HL-60 (cell line): ENCODE measurements at regions not wholly inside any gene's neighbourhood (a gene's known extent, or its start where the extent isn't known, plus 50 kb on each side); places are given as distances from the start of the nearest gene placed in this dataset.

Experiments used
- DNase-seq, 2 experiments: peaks; one replicate each; pipeline ENCODE4 v3.0.0-alpha.2; 2010 to 2020; ENCODE audit warnings: low read depth in 1 of 2, low spot score in 1 of 2
- H3K27ac ChIP-seq: fragments of 250-450 bp; sonication (Bioruptor Pico); replicated peaks from 2 replicates; pipeline ENCODE4 v1.5.1; 2020; ENCODE audit warnings: mild to moderate bottlenecking, moderate library complexity
- H3K27me3 ChIP-seq: fragments of 250-450 bp; sonication (Bioruptor Pico); 2 replicates; pipeline ENCODE4 v1.5.1; 2021; ENCODE audit warnings: mild to moderate bottlenecking, moderate library complexity; ENCODE audit not compliant: insufficient read depth, poor library complexity, severe bottlenecking
- H3K4me3 ChIP-seq: replicated peaks from 2 replicates; pipeline ENCODE4 v1.5.1; 2011; ENCODE audit warnings: mild to moderate bottlenecking, control low read depth, low read length; ENCODE audit not compliant: insufficient read depth
- GABPA ChIP-seq: IDR thresholded peaks from 2 replicates; pipeline ENCODE4 v1.6.1; 2012; ENCODE audit warnings: low read depth
- POLR2AphosphoS5 ChIP-seq: IDR thresholded peaks from 2 replicates; pipeline ENCODE4 v1.6.1; 2012; ENCODE audit warnings: low read depth
- SPI1 ChIP-seq: IDR thresholded peaks from 2 replicates; pipeline ENCODE4 v1.6.1; 2012; ENCODE audit warnings: low read depth, mild to moderate bottlenecking, borderline replicate concordance
- TF ChIP-seq, protein P1 (sequence below): IDR thresholded peaks from 2 replicates; pipeline ENCODE4 v1.6.1; 2012; ENCODE audit warnings: low read depth; ENCODE audit not compliant: insufficient replicate concordance
- TF ChIP-seq, protein P2 (sequence below): IDR thresholded peaks from one replicate; pipeline ENCODE4 v1.5.1; 2011; ENCODE audit warnings: low read length, control low read depth, inconsistent platforms; ENCODE audit not compliant: insufficient read depth

DNA sequence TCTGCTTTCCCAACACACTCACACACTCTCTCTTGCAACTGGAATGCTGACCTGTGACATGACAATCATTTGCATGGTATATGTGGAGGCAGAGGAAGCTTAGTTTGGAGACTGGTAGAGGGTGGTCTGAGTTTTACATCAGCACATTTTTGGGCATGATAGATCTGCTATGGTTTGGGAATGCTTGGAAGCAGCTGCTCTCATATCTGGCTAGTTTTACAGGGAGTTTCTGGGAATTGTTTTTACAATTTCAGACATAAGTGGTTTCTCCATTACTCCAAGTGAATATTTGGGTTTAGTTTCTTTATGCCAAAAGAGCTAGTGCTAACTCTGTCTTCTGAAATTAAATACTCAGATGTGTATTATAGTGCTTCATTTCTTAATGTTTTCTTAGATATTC, 977.6 kb downstream of the SUCLG1 start:
- DNase-seq, result no peak

DNA sequence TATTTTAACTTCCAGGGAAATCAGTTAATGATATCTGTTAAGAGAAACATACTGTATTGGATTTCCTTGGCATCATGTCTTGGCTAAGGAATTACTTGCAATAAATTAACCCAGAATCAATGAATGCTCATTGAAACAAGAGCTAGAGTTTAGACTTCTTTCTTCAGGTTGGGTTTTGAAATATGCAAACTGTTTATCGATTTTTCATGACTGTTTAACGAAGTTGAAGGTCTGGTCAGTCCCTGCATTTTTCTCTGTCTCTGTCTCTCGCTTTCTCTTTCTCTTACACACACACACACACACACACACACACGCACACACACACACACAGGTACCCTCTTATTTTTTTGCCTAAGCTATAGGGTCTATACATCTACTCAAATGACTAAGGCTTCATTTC, 981.0 kb downstream of the SUCLG1 start:
- H3K4me3 ChIP-seq, result no peak overlapping the region
- no peak overlapping the region for H3K27ac ChIP-seq
- DNase-seq, result no peak
- TF ChIP-seq, protein P1, sequence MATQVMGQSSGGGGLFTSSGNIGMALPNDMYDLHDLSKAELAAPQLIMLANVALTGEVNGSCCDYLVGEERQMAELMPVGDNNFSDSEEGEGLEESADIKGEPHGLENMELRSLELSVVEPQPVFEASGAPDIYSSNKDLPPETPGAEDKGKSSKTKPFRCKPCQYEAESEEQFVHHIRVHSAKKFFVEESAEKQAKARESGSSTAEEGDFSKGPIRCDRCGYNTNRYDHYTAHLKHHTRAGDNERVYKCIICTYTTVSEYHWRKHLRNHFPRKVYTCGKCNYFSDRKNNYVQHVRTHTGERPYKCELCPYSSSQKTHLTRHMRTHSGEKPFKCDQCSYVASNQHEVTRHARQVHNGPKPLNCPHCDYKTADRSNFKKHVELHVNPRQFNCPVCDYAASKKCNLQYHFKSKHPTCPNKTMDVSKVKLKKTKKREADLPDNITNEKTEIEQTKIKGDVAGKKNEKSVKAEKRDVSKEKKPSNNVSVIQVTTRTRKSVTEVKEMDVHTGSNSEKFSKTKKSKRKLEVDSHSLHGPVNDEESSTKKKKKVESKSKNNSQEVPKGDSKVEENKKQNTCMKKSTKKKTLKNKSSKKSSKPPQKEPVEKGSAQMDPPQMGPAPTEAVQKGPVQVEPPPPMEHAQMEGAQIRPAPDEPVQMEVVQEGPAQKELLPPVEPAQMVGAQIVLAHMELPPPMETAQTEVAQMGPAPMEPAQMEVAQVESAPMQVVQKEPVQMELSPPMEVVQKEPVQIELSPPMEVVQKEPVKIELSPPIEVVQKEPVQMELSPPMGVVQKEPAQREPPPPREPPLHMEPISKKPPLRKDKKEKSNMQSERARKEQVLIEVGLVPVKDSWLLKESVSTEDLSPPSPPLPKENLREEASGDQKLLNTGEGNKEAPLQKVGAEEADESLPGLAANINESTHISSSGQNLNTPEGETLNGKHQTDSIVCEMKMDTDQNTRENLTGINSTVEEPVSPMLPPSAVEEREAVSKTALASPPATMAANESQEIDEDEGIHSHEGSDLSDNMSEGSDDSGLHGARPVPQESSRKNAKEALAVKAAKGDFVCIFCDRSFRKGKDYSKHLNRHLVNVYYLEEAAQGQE, result no peak
- TF ChIP-seq, protein P2, sequence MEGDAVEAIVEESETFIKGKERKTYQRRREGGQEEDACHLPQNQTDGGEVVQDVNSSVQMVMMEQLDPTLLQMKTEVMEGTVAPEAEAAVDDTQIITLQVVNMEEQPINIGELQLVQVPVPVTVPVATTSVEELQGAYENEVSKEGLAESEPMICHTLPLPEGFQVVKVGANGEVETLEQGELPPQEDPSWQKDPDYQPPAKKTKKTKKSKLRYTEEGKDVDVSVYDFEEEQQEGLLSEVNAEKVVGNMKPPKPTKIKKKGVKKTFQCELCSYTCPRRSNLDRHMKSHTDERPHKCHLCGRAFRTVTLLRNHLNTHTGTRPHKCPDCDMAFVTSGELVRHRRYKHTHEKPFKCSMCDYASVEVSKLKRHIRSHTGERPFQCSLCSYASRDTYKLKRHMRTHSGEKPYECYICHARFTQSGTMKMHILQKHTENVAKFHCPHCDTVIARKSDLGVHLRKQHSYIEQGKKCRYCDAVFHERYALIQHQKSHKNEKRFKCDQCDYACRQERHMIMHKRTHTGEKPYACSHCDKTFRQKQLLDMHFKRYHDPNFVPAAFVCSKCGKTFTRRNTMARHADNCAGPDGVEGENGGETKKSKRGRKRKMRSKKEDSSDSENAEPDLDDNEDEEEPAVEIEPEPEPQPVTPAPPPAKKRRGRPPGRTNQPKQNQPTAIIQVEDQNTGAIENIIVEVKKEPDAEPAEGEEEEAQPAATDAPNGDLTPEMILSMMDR, result no peak
- TF ChIP-seq GABPA (no peak), SPI1 (no peak), POLR2AphosphoS5 (no peak)
- H3K27me3 ChIP-seq, result no peaks in the 10 kb centered on the region

More for the DNA sequence above, 977.6 kb downstream of the SUCLG1 start:
- Histone ChIP-seq H3K27ac (no peak overlapping the region), H3K4me3 (no peak overlapping the region), H3K27me3 (no peaks in the 10 kb centered on the region)
- TF ChIP-seq GABPA (no peak), SPI1 (no peak), POLR2AphosphoS5 (no peak)
- TF ChIP-seq, protein P2, result no peak
- TF ChIP-seq, protein P1, result no peak

DNA sequence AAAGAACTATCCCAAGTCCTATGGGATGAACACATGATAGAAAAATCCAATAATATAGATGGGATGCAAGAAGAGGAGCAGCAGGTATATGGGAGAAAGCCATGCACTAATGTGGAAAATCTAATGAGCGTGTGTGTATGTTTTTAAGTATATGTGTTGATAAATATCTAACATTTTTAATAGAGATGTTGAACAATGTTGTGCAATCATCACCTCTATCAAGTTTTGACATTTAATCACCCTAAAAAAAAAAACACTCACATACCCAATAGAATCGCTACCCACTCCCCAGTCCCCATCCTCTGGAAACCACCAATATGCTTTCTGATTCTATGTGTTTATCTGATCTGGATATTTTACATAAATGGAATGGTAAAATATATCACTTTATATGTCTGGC, 983.7 kb downstream of the SUCLG1 start:
- TF ChIP-seq GABPA (no peak), POLR2AphosphoS5 (no peak), SPI1 (no peak)
- TF ChIP-seq, protein P1, result no peak
- TF ChIP-seq, protein P2, result no peak
- no peak overlapping the region for H3K4me3 ChIP-seq
- H3K27me3 ChIP-seq, result no peaks in the 10 kb centered on the region
- DNase-seq, result no peak
- H3K27ac ChIP-seq, result no peak overlapping the region
